DMS153 (cell line): ENCODE measurements at regions not wholly inside any gene's neighbourhood (a gene's known extent, or its start where the extent isn't known, plus 50 kb on each side); places are given as distances from the start of the nearest gene placed in this dataset.

ENCODE experiments used
- DNase-seq: peaks from one replicate; lab custom pipeline; 2025; lab: John Stamatoyannopoulos, UW

DNA sequence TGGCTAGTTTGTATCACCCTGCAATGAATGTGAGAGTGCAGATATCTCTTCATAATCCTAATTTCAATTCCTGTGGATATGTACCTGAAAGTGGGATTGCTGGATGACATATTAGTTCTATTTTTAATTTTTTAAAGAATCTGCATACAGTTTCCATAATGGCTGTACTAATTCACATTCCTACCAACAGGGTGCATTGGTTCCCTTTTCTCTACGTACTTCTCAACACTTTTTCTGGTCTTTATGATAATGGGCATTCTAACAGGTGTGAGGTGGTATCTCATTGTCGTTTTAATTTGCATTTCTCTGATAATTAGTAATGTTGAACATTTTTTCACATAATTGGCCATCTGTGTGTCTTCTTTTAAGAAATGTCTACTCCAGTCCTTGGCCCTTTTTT, 927.5 kb downstream of the DTWD2 start:
- DNase-seq = no peak

DNA sequence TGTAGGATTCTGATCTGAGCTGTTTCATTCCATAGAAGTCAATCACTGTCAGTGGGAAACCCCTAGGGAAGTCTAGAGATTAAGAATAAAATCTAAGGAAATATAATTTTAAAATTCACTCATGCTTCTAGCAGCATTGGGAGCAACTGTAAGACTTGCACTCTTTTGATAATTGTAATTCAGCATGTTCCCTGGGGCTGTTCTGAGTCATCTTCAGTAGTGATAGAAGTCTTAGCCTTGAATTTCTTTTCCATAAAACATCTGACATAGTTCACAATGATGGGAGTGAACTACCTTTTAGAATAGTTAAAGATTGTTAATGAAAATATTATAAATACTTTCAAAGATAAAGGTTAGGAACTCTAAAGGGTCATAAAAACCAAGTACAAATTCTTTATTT, 935.8 kb downstream of the DTWD2 start:
- DNase-seq = no peak

DNA sequence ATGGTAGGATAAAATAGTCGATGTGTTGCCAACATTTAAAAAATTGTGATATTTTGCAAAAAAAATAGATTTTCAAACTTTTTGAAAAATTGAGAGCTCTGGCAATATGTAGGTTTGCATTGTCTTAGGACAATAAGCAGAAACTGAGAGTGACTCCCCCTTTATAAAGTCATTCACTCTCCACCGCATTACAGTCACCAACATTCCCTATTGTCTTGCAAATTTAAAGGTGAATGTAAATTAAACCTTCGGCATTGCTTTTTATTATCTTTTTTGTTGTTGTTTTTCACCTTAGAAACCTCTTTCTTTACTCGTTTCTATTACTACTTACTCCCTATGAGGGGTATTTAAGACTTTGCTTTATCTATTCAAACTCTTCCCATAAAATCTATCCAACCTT, 944.2 kb downstream of the DTWD2 start:
- no peak for DNase-seq

DNA sequence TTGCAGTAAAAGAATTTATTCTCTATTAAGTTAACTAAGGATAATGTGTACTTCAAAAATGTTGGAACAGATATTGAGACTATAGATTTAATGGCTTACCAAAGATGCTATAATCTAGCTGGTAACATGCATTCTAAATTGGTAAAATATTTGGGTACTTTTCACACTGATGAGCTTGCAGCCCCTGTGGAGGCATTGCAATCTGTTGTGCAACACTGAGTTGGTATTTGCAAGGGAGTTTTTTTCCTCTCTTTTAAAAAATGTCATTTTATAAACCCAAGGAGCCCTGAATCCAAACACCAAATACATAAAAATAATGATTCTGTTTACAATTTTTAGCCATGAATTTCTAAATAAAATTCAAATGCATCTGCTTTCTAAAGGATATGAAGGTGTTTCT, 944.8 kb downstream of the DTWD2 start:
- no peak for DNase-seq

DNA sequence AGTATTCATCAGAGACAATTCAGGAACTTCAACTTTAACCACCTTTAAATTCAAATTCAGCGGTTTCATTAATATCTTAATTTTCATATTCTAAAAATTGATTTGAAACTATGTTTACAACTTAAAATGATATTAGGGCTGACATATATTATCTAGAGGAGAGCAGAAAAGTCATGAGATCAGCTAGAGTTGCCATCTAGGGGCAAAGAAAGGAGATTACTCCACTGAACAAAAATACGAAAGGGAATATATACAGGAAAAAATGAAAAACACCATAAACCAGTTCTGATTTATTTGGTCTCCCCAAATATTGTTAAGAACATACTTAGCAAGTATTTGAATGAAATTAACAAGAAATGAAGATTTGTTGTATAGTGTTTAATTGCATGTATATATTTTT, 946.3 kb downstream of the DTWD2 start:
- no peak for DNase-seq

DNA sequence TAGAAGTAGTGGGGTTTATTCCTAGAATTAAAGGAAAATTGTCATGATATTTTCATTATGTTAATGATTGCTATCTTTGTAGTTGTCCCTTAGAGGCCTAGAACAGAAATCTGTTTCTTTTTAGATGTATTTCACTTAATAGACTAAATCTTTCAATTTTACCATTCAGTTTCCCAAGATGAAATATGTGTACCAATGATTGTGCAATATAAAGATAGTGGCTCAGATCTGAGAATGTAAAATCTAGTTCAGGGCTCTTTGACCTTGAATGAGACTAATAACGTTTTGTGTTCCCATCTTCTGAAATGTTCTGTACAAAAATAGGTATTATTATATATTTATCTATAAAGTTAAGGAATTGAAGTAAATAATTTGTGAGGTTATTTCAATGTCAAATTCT, 947.9 kb downstream of the DTWD2 start:
- no peak for DNase-seq

DNA sequence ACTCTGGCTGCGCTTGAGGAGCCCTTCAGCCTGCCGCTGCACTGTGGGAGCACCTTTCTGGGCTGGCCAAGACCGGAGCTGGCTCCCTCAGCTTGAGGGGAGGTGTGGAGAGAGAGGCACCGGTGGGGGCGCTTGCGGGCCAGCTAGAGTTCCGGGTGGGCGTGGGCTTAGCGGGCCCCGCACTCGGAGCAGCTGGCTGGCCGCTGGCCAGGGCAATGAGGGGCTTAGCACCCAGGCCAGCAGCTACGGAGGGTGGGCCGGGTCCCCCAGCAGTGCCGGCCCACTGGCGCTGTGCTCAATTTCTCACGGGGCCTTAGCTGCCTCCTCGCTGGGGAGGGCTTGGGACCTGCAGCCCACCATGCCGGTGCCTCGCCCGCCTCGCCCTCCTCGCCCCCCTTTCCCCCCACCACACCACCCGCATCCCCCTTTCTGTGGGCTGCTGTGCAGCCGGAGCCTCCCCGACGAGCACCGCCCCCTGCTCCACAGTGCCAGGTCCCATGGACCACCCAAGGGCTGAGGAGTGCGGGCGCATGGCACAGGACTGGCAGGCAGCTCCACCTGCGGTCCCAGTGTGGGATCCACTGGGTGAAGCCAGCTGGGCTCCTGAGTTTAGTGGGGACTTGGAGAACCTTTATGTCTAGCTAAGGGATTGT, 954.5 kb downstream of the DTWD2 start:
- no peak for DNase-seq

DNA sequence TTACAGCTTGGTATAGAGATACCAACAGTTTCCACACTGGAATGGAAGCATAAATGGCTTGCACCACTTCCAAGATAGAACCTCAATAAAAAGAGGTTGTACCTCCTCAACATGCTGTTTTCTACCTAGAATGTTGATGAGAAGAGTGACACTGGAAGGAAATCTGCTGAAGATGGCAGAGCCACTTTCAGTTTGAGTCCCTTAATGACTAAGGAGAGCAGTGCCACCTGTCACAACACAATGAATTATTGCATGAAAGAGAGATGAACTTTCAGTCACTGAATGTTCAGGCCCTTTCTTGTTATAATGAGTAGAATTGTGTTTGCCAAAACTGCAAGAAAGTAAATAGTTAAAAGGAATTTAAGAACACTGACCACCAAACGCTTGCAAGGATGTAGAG, 958.5 kb downstream of the DTWD2 start:
- no peak for DNase-seq

DNA sequence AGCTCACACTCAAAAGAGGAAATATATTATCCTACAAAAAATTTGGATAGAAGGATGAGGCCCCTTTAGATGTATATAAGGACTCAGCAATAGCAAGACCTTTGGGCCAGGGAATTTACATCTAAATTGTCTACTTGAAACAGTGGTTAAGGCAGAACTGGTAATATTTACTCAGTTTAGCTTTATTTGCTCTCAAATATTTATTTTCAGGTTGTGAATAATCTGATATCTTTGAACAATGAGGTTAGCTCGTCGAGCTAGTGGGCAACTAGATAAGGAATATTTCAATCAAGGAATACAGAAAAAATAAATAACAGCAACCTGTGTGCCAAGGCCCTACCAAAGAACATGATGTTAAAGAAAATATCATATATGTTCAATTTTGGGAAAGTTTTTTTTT, 966.3 kb downstream of the DTWD2 start:
- no peak for DNase-seq

DNA sequence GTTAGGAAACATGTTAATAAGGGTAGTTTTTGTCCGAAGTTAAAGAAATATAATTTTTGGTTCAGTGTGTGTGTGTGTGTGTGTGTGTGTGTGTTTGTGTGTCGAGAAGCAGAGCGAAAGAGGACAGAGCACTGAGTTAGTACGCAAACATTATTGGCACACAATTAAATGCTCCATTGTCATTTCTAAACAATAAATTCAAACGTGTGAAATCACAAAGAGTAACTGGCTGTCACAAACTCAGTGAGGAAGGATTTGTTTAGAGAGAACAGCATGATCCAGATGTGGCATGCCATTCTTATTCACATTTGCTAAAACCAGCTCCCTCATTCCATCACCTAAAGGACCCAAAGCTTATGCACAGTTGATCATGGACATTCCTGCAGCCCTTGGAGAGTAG, 970.8 kb downstream of the DTWD2 start:
- DNase-seq = no peak

DNA sequence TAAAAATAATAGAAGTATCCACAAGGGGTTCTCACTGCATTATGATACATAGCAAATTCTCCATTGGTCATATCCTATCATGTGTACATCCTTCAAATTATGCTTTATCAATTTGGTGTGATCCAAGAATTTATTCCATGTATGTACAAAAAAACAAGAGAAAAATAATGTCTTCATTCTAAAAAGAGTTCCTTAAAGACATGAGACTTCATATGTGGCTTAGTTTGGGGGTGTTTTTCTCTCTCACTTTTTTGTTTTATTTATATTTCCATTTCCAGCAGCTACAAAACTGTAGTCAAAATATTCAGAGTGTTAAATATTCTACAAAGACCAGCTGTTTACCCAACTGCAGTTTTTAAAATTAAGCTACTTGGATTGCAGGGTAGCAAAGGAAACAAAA, 972.0 kb downstream of the DTWD2 start:
- DNase-seq = no peak

DNA sequence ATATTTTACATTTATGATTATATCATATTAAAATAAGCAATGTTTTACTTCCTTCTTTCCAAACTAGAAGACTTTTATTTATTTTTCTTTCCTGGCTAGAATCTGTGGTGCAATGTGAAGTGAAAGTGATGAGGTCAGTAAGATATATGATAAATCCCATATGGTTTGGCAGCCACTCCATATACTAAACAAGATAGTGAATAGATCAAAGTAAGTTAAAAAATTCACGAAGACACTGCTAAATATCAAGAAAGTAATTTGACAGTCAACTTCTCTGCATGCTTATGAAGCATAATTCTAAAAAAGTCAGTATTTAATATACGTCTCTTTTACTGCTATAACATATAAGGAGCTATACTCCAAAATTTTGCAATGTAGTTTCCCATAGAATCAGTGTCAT, 972.8 kb downstream of the DTWD2 start:
- DNase-seq = no peak

DNA sequence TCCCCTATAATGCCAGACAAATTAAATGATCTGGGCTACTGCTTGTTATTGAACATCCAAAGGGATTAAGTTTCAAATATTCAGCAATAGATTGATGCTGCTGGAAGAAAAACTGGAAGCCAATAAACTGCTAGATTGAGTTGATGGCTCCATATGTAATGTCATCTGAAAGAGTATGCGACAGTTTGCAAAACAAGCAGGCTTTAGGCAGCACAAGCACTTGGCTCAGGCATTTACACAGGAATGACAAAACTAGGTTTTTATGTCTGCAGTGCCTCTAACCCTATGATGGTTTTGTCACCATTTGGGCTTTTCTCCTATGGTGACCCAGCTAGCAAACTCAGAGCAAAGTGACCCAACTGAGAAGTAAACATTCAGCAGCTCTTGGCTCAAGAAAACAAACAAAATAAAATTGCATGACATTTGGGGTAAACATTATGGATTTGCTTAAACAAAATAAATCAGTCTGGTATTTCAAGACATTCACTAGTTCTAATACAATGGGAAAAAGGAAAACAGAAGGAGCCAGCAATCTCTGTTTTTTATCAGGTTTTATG, 978.5 kb downstream of the DTWD2 start:
- no peak for DNase-seq

DNA sequence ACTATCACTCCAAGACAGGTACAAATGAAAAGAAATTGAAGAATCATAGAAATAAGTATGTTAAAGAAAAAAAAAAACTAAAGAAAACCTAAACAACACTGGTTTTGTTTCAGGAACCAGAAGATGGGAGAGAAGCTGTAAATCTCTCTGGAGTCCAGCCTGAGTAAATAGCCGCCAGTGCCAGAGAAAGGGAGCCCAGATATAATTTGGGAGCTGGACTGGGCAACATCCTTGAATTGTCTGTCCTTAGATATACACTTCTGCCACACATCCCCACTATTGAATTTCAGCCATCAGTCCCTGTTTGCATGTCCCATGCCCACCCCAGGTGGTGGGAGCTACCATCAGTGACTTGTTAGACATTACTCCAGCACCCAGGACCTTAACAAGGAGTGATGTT, 979.6 kb downstream of the DTWD2 start:
- no peak for DNase-seq

DNA sequence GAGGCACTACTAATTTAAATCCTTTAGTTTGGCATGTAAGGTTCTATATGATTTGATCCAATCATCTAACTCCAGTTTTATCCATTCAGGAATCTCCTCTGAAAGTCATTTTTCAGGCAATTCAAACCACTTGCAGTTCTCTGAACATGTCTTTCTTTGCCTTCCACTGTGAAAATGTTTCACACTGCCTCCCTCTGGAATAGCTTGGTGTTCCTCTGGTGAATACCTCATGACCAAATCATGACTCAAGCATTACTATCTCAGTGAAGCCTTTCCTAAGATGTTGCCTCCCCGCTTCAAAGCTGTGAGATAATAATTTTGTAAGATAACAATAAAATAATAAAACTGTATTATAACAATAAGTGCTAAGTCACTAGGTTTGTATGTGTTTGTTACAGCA, 981.1 kb downstream of the DTWD2 start:
- no peak for DNase-seq

DNA sequence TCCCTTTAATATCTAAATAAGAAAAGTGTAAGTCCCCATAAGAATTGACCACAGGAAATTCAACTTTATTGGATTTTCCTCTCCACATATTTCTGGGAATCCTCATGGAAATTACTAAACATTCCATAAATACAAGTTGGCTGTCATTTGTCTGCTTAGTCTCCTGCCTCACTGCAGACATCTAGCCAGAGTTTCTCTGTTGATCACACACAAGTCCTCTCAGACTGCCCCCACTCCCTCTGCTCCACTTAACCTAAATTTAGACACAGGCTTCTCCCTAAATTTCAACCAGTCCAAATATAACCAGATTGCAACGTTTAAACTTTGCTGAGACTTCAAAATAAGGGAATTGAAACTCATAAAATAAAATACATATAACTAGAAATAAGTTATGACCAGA, 982.1 kb downstream of the DTWD2 start:
- no peak for DNase-seq

DNA sequence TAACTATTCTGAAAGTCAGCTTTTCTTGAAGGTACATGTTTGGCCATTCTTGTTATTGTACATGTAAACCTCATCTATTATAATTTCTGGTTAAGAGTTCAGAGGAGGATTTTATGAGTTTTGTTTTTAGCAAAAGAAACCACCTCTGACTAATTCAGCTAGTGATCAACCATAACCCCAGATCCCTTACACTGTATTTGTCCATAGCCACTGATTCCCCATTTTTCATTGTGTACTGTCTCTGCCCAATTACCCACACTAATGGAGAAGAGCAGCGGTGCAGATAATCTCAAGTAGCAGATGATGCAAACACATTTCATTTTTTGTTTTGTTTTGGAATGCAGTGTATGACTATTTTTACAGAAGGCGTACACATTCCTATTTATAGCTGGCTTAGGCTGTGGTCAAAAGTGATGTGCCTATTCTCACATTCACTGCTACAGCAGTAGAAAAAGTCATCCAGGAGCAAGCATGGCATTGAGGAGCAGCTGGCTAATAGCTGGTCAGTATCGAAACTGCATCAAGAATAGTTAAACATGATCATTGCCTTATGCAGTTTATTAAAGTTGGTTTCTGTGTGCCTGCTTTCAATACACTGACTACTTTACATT, 988.3 kb downstream of the DTWD2 start:
- no peak for DNase-seq

DNA sequence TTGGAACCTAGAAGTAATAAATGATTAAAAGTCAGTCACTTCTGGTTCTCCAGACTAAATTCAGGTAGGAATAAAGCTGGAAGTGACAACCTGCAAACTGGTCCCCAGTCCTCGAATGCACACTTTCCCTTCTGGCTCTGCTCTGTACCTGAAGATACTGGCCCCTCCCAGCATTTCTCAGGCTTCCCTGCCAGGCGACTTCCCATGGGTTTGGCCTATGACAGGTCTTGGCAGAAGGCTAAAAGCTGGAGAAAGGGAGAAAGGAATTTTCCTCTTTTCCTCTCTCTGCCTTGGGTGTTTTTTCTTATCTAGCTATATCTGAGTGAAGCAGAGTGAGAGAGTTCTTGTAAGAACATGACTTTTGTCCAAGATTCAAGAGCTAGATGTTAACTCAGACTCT, 1005.7 kb downstream of the DTWD2 start:
- DNase-seq = no peak

DNA sequence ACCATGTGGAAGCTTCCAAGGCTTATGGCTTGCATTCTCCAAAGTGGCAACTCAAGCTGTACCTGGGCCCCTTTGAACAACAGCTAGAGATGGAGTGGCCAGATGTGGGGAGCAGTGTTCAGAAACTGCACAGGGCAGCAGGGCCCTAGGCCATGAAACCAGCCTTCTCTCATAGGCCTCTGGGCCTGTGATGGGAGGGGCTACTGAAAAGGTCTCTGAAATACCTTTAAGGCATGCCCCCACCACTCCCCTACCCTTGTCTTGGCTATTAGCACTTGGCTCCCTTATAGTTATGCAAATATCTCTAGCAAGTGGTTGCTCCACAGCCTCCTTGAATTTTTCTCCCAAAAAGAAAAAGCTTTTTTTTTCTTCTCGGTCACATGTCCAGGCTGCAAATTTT, 1014.6 kb downstream of the DTWD2 start:
- no peak for DNase-seq

DNA sequence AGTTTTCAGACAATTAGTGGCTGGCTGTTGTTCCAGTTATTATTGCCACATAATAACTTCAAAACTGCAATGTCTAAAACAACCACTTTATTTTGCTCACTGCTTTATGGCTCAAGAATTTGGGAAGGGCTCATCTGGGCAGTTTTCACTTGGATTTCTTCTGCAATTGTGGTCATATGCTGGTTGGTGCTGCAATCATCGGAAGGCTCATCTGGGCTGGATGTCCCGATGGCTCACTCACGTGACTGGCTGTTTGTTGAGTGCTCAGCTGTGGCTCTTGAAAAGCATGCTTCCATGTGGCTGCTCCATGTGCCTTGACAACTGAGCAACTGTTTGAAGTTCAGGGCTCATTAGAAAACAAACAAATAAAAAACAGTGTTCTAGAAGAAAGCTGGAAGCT, 1032.5 kb downstream of the DTWD2 start:
- no peak for DNase-seq

DNA sequence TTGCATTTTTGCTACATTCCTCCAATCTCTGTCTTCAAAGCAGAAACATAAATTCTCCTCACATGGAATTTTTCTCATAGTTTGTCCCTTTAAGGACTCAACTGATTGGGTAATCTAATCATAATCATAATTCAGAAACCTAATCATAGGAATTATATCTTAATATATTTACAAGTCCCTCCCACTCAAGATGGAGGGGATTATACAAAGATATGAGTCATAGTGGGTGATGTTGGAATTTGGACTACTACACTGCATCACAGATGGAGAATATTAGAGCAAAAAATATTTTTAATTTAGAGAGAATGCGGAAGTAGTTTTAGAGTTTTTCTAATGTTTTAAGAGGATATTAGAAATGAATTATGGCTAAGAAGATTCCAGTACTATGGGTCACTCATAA, 1034.0 kb downstream of the DTWD2 start:
- no peak for DNase-seq

DNA sequence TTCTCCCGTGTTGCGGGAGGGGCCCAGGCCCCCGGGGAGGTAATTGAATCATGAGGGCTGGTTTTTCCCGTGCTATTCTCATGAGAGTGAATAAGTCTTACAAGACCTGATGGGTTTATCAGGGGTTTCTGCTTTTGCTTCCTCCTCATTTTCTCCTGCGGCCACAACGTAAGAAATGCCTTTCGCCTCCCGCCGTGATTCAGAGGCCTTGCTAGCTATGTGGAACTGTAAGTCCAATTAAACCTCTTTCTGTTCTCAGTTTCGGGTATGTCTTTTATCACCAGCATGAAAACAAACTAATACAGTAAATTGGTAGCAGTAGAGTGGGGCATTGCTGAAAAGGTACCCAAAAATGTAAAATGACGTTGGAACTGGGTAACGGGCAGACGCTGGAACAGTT, 1035.1 kb downstream of the DTWD2 start:
- DNase-seq = no peak

DNA sequence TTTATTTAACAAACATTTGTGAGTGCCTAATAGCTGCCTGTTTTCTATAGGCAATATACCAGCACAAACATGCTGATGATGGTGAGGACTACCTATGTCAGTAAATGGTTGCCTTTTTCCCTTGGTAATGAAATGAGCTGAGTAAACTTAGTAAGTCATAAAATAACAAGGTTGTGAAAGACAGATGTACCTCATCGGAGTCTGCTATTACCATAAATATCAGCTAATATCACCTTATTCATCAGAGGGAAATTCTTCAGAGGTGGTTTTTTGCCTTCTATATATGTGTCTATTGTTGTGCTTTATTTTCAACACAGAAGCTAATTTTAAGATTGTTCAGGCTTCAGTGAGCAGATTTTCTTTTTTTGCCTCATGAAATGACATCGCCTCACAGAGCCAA, 1040.5 kb downstream of the DTWD2 start:
- no peak for DNase-seq

DNA sequence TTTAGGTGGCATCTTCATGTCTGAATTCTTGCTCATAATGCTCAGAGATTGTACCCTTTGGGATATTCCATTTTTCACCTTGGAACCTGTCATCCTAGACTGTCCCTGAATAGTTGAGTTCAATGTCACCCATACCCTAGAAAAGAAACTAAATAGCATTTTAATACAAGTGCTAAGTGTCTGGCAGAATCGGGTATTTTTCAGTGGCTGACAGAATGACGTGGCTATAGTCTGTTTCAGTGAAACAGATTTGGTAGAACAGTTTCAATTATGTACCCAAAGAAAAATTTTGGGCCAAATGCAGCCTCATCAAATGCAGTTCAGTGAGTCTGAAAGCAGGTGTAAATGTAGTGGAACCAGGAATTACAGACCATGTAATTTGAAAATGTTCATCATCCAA, 1041.2 kb downstream of the DTWD2 start:
- no peak for DNase-seq
